LNCaP clone FGC (cell line): ENCODE measurements at regions not wholly inside any gene's neighbourhood (a gene's known extent, or its start where the extent isn't known, plus 50 kb on each side); places are given as distances from the start of the nearest gene placed in this dataset.
"Not testable (repeated sequence)": the region's sequence is repeated elsewhere in the genome, so short reads cannot be mapped to it uniquely, and the experiment has no call there.

ENCODE experiments used
- DNase-seq: peaks from one replicate; pipeline ENCODE4 v3.0.0-alpha.2; 2011; ENCODE audit warnings: low read depth
- H3K4me3 ChIP-seq: 2 replicates; pipeline ENCODE4 v1.5.1; 2011; ENCODE audit warnings: mild to moderate bottlenecking, low read depth, low read length, control low read depth
- TF ChIP-seq, protein P1 (sequence below): IDR thresholded peaks from 2 replicates; pipeline ENCODE4 v1.5.1; 2012; ENCODE audit warnings: mild to moderate bottlenecking; ENCODE audit not compliant: control insufficient read depth, insufficient read depth; ENCODE audit errors: extremely low read depth

- DNase-seq, result no peak
- TF ChIP-seq, protein P1, sequence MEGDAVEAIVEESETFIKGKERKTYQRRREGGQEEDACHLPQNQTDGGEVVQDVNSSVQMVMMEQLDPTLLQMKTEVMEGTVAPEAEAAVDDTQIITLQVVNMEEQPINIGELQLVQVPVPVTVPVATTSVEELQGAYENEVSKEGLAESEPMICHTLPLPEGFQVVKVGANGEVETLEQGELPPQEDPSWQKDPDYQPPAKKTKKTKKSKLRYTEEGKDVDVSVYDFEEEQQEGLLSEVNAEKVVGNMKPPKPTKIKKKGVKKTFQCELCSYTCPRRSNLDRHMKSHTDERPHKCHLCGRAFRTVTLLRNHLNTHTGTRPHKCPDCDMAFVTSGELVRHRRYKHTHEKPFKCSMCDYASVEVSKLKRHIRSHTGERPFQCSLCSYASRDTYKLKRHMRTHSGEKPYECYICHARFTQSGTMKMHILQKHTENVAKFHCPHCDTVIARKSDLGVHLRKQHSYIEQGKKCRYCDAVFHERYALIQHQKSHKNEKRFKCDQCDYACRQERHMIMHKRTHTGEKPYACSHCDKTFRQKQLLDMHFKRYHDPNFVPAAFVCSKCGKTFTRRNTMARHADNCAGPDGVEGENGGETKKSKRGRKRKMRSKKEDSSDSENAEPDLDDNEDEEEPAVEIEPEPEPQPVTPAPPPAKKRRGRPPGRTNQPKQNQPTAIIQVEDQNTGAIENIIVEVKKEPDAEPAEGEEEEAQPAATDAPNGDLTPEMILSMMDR, result no peak
- no peak overlapping the region for H3K4me3 ChIP-seq
Measured at GRCh38 chr2:18267501-18267900, 293.0 kb downstream of the RDH14 start.

GRCh38 chr2:18266699-18267098, 293.8 kb downstream of the RDH14 start:
- not testable (repeated sequence) for DNase-seq, H3K4me3 ChIP-seq

DNA sequence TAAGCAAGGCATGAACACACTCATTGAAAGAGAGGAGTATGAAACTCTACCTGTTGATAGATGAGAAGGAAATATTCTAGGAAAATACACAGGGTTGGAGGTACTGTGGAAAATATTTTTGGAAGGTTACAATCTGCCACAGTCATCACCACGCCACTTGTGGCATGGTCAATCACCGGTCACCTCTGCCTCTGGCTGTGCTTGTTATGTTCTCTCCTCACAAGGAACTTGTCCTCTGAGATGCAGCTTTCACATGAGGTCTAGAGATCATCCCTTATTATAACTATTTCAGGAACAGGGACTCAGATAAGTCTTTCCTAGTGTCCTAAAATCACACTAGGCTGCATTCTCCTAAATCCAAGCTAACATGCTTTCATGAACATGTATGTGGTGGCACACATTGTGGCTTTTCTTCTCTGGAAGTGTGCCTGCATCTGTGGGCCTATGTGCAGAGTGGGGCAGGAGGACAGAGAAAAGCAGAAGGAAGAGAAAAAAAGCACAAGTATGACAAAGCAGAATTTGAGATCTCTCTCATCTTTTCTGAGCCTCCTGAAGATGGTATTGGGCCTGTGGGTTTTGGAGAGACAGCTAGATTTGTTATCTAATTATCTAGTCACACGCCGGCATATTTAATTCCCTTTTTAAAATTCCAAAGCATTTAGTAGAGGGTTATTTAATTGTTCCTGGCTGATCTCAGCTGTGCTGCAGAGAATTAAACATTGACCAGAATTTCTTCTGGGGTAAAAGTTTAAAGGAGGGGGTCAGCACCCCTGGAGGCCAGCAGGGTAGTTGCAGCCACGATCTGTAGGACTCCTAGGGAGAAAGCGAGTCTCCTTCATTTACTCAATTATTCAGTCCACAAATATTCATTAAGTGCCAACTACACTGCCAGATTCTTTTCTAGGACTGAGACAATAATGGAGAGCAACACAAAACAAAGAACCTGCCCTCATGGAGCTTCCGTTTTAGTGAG, 294.6 kb downstream of the RDH14 start:
- no peak overlapping the region for H3K4me3 ChIP-seq
- no peak for DNase-seq
- TF ChIP-seq, protein P1, result no peak

DNA sequence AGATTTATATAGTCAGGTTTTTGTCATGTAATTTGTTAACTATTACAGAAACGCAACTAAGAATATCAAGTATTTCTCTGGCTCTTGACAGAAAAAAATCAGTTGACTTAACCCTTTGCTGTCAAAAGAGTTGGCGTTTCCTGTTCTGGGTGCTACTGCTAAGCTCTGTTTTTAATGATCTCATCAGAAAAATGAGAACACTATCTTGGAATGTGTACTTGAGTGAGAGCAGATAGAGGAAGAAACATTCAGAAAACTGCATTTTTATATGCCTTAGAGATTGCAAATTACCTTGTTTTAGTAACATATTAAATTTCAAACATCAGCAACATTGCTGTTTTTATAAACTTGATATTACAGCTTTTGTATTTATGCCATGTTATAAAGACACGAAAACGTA, 297.9 kb downstream of the RDH14 start:
- TF ChIP-seq, protein P1, result no peak
- DNase-seq, result no peak
- no peak overlapping the region for H3K4me3 ChIP-seq

- no peak for DNase-seq
- no peak overlapping the region for H3K4me3 ChIP-seq
- TF ChIP-seq, protein P1, result no peak
Measured at GRCh38 chr2:18253686-18254197, 306.7 kb downstream of the RDH14 start.

DNA sequence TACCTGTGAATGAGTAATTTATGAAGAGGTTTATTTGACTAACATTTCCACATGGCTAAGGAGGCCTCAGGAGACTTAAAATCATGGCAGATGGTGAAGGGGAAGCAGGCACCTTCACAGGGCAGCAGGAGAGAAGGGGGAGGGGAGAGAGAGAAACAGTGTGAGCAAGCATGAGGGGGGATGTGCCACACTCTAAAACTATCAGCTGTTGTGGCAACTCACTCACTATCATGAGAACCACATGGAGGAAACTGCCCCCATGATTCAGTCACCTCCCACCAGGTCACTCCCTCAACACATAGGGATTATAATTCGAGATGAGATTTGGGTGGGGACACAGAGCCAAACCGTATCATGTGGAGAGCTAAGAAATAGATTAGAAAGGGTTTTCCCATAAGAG, 309.0 kb downstream of the RDH14 start:
- TF ChIP-seq, protein P1, result no peak
- no peak for DNase-seq
- no peak overlapping the region for H3K4me3 ChIP-seq

DNA sequence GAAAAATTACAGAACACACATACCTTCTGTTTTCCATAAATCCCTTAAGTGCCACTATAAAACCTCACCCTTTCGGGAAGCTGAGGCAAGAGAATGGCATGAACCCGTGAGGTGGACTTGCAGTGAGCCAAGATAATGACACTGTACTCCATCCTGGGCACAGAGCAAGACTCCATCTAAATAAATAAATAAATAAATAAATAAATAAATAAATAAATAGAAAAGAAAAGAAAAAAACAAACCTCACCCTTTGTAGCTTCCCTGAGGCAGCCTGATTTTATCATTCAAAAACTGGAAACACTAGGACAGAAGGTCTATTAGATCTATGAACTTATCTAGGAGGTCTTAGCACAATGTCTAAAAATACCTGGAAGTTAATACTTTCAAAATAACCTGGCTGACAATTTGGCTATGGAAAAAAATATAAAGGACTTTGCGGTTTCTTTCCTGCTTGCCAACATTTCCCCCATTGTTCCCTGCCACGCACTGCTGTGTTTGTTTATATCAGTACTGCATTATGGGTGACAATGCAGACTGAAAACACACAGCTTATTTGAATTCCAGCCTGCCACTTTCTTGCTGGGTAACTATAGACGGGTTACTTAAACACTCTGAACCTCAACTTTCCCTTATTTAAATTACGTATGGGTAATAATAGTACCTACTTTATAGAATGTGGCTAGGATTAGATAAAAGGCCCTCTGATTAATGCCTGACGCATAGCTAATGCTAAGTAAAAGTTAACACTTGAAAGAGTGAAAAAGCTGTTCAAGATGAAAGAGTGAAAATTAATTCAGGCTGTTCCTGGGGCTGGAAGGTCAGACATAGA, 313.0 kb downstream of the RDH14 start:
- no peak overlapping the region for H3K4me3 ChIP-seq
- DNase-seq, result no peak
- TF ChIP-seq, protein P1, result no peak
